ENCODE measurements at regions not wholly inside any gene's neighbourhood (a gene's known extent, or its start where the extent isn't known, plus 50 kb on each side); places are given as distances from the start of the nearest gene placed in this dataset.

Small RNAs in the stretch of these regions (small RNA-seq; reads per million reads assigned to genes)
- 0 reads per million in 7 experiments for gene RNU6-241P

All from SK-N-SH (cell line).